GM18861 (cell line): ENCODE measurements at regions not wholly inside any gene's neighbourhood (a gene's known extent, or its start where the extent isn't known, plus 50 kb on each side); places are given as distances from the start of the nearest gene placed in this dataset.

Experiments
- ATAC-seq: cut with Tn5 transposase; IDR thresholded peaks from one replicate; pipeline ENCODE4 v1.9.1; 2021; ENCODE audit not compliant: unreplicated experiment

GRCh38 chr2:146665800-146666199 lies 1179.0 kb upstream of the ACVR2A start:
- ATAC-seq = no peak

GRCh38 chr2:146661473-146662096 lies 1183.2 kb upstream of the ACVR2A start:
- no peak for ATAC-seq

- no peak for ATAC-seq
Measured at GRCh38 chr2:146659976-146660375, 1184.9 kb upstream of the ACVR2A start.

DNA sequence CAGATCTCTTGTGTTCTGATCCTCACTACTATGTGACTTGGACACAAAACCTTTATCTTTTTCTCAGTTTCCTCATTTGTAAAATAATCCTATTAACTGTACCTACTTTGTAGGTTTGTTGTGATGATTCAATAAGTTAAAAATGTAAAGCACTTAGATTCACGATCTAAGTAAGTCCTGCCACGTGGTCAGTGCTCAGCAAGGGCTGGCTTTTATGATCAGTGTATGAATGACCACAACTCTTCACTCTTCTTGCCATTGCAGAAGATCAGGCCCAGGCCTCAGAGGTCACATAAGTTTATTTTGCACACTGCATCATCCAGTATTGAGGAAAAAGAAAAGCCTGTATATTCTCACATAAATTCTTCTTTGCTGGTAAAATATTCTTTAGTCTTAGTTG lies 1192.5 kb upstream of the ACVR2A start:
- ATAC-seq = no peak

GRCh38 chr2:146651361-146651760 lies 1193.5 kb upstream of the ACVR2A start:
- ATAC-seq = no peak

GRCh38 chr2:146642066-146642465 lies 1202.8 kb upstream of the ACVR2A start:
- no peak for ATAC-seq

DNA sequence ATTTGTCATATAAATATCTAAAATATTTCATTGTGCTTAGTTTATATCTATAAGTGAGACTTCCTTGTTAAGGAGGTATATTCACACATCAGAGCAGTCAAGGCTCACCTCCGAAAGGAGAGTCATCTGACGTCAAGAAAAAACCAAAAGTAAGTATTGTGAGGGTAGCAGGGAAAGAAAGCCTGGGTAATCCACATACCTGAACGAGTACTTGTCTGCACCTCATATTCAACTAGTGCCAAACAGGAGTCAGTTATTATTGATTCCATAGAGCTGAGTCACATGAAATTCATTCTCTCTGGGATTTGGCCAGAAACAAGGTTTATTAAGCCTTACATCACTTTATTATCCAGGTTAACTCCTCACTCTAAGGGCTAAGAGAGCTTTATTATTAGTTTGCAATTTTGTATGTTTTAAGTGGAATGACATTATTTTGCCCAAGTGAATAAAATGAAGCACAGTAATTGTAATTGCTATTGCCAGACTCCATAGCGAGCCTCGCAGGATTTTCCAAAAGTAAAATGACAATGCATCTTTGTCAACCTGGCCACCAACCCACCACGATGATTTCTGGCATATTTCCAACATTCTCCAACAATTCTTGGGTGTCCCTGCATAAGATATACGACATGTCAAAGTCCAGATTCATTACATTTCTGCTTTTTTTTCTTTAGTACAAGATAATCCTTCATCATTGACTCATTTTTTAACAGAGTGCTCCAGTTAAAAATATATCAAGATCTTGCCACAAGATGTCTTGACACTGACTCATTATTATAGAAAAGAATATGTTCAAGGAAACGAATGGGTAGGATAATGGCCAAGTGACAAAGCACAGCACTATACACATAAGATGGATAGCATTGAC lies 1210.4 kb upstream of the ACVR2A start:
- ATAC-seq = no peak

- no peak for ATAC-seq
Measured at GRCh38 chr2:146633159-146633558, 1211.7 kb upstream of the ACVR2A start.

- no peak for ATAC-seq
Measured at GRCh38 chr2:146632707-146633106, 1212.1 kb upstream of the ACVR2A start.

GRCh38 chr2:146624430-146625160 lies 1220.2 kb upstream of the ACVR2A start:
- no peak for ATAC-seq

- no peak for ATAC-seq
Measured at GRCh38 chr2:146623771-146624170, 1221.1 kb upstream of the ACVR2A start.

DNA sequence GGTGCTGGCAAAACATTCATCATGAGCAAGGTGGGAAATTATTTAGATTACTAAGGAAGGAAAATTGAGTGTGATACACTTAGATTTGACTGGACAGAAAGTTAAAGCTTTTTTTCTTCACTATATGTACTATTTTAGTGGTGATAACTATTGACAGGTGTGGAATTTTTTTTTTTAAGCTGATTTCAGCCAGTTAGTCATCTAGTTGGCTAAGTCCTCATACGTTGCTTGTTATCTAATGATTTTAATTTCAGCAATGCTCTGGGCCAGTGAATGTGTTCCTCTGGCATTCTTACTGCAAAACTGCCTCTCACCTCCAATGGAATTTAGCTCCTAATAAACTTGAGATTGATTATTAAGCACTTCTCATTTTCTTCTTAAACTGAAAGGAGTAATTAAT lies 1223.2 kb upstream of the ACVR2A start:
- ATAC-seq = no peak

GRCh38 chr2:146615778-146616177 lies 1229.1 kb upstream of the ACVR2A start:
- no peak for ATAC-seq

GRCh38 chr2:146608490-146608889 lies 1236.3 kb upstream of the ACVR2A start:
- ATAC-seq = no peak

GRCh38 chr2:146604521-146604920 lies 1240.3 kb upstream of the ACVR2A start:
- no peak for ATAC-seq

DNA sequence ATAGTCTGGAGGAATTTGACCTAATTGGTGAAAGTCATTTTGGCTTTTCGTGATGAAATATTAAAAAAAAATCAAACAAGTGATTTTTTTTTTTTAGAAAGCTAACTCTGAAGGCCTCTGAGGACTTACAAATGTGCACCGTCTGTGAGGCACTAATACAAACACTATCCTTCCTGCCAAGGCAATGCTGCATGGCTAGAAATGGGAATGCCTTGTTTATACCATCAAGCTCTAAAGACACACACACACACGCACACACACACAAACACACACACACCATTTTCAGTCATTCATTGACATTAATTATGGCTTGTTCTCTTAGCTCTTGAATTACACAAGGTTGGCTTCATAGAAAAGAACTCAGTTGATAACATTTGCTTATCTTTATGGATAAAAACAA lies 1242.0 kb upstream of the ACVR2A start:
- ATAC-seq = no peak

DNA sequence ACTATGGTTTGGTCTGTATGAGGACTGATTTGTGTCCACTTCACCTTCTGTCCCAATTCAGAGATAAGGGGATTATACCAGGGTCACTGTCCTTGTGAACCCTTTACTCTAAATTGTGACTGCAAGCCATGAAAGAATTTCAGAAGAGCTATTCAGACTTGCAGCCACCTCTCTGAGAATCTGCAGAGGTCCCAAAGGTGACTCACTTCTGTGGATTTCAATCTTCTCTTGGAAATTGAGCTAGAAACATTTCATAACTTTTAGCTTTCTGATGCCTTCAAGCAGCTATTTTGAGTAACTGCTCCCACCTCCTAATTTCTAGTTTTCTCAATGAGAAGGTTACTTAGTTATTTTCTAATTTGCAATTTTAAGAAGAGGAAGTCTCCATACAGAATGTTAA lies 1242.4 kb upstream of the ACVR2A start:
- no peak for ATAC-seq

- no peak for ATAC-seq
Measured at GRCh38 chr2:146598791-146599190, 1246.0 kb upstream of the ACVR2A start.

GRCh38 chr2:146597291-146597690 lies 1247.5 kb upstream of the ACVR2A start:
- ATAC-seq = no peak

DNA sequence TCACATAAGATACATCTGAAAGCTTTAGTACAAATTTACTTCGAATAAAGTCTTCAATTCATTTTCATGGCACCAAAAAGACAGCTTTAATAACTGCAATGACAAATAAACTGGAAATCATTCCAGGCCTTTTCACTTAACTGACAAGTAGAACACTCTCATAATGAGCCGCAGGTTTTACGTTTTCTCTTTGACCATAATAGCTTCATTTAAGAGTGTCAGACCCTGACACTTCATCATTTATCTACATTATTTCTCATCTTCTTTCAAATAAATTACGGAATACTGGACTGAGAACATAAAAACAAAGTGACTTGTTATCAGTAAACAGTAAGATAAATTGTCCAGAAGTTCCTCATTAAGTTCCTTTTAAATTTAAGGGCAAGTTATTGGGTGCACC lies 1252.9 kb upstream of the ACVR2A start:
- no peak for ATAC-seq

DNA sequence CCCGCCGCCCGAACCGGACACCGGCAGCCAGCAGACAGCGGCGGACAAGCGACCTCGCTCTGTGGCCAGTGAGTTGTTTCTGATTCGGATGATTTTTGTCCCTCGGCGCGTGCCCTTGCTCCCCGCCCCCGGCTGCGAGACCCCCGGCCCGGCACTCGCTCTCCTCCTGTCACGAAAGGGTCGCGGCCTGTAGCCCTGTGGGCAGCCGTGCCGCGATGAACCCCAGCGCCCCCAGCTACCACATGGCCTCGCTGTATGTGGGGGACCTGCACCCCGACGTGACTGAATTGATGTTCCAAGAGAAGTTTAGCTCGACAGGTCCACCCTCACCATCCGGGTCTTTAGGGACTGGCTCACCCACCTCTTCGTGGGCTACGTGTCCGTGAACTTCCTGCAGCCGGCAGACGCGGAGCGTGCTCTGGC lies 1257.5 kb upstream of the ACVR2A start:
- no peak for ATAC-seq

- no peak for ATAC-seq
Measured at GRCh38 chr2:146584316-146584715, 1260.5 kb upstream of the ACVR2A start.
